PC-3 (cell line): ENCODE measurements at regions not wholly inside any gene's neighbourhood (a gene's known extent, or its start where the extent isn't known, plus 50 kb on each side); places are given as distances from the start of the nearest gene placed in this dataset.

Experiments
- CTCF ChIP-seq: fragments of 300-600 bp; sonication (generic); conservative IDR thresholded peaks from 2 replicates; pipeline ENCODE4 v1.5.1; 2017; ENCODE audit warnings: antibody characterized with exemption, low read depth, mild to moderate bottlenecking, low read length
- EZH2 ChIP-seq: fragments of 300-600 bp; sonication (generic); IDR thresholded peaks from one replicate; pipeline ENCODE4 v1.6.1; 2017; ENCODE audit warnings: antibody characterized with exemption, mild to moderate bottlenecking, low read length; ENCODE audit not compliant: unreplicated experiment

- TF ChIP-seq CTCF (no peak), EZH2 (no peak)
Measured at GRCh38 chr7:86164827-86165226, 478.9 kb upstream of the GRM3 start.
